Femur (tissue), 1 donor: ENCODE measurements at regions not wholly inside any gene's neighbourhood (a gene's known extent, or its start where the extent isn't known, plus 50 kb on each side); places are given as distances from the start of the nearest gene placed in this dataset.

ENCODE experiments used
- DNase-seq: peaks from one replicate; pipeline ENCODE4 v3.0.0-alpha.2; 2017

- DNase-seq: no peak
Measured at GRCh38 chr9:115169003-115169402, 51.0 kb upstream of the TNC start.

- DNase-seq: peak; percentile 28
Measured at GRCh38 chr9:115170358-115171073, 52.6 kb upstream of the TNC start.

GRCh38 chr9:115171921-115172388 lies 54.0 kb upstream of the TNC start:
- DNase-seq: no peak

- DNase-seq: no peak
Measured at GRCh38 chr9:115182264-115182663, 64.3 kb upstream of the TNC start.

- no peak for DNase-seq
Measured at GRCh38 chr9:115183436-115183835, 65.5 kb upstream of the TNC start.

GRCh38 chr9:115189686-115190085 lies 71.7 kb upstream of the TNC start:
- DNase-seq: no peak

- no peak for DNase-seq
Measured at GRCh38 chr9:115191667-115192066, 73.7 kb upstream of the TNC start.

GRCh38 chr9:115192280-115192679 lies 74.3 kb upstream of the TNC start:
- DNase-seq: no peak

GRCh38 chr9:115192835-115193525 lies 75.0 kb upstream of the TNC start:
- peak; percentile 68 for DNase-seq

GRCh38 chr9:115193777-115194176 lies 75.8 kb upstream of the TNC start:
- DNase-seq: no peak

- no peak for DNase-seq
Measured at GRCh38 chr9:115194216-115194615, 76.3 kb upstream of the TNC start.

GRCh38 chr9:115195912-115196311 lies 78.0 kb upstream of the TNC start:
- no peak for DNase-seq

- no peak for DNase-seq
Measured at GRCh38 chr9:115196919-115197318, 79.0 kb upstream of the TNC start.

GRCh38 chr9:115198001-115198400 lies 80.0 kb upstream of the TNC start:
- peak; percentile 39 for DNase-seq

- DNase-seq: no peak
Measured at GRCh38 chr9:115200711-115201505, 83.0 kb upstream of the TNC start.

- DNase-seq: no peak
Measured at GRCh38 chr9:115202181-115202580, 84.2 kb upstream of the TNC start.

- DNase-seq: no peak
Measured at GRCh38 chr9:115202960-115203751, 85.2 kb upstream of the TNC start.

- DNase-seq: no peak
Measured at GRCh38 chr9:115204904-115205453, 87.0 kb upstream of the TNC start.

GRCh38 chr9:115207003-115207836 lies 89.3 kb upstream of the TNC start:
- no peak for DNase-seq

GRCh38 chr9:115208501-115208900 lies 90.5 kb upstream of the TNC start:
- DNase-seq: no peak

- DNase-seq: no peak
Measured at GRCh38 chr9:115209601-115210306, 91.8 kb upstream of the TNC start.
